ENCODE measurements at regions not wholly inside any gene's neighbourhood (a gene's known extent, or its start where the extent isn't known, plus 50 kb on each side); places are given as distances from the start of the nearest gene placed in this dataset.

- TF ChIP-seq EZH2 (IDR thresholded peaks at IDR 0.05; ENCODE audit: borderline replicate concordance, low read depth, low read length, poor library complexity, severe bottlenecking), result no peak
- no peak for TF ChIP-seq CTCF (conservative IDR thresholded peaks at IDR 0.05; ENCODE audit: low read depth, low read length)
- Histone ChIP-seq H3K27ac (ENCODE audit: low read depth, low read length, poor library complexity, severe bottlenecking) (no peak overlapping the region), H3K4me1 (ENCODE audit: insufficient read depth, low read length, poor library complexity, severe bottlenecking) (no peaks in the 10 kb centered on the region), H3K4me3 (ENCODE audit: low read depth, low read length, poor library complexity, severe bottlenecking) (no peak overlapping the region), H3K36me3 (ENCODE audit: insufficient read depth, low read length, poor library complexity, severe bottlenecking) (no peaks in the 10 kb centered on the region), H3K27me3 (replicated peaks; ENCODE audit: insufficient read depth, low read depth, low read length, poor library complexity) (no peaks in the 10 kb centered on the region), H3K9me3 (ENCODE audit: low read depth, low read length, poor library complexity, severe bottlenecking) (no peaks in the 10 kb centered on the region)
- ChIA-PET CTCF (no interaction called here), POLR2A (ENCODE audit: low non-redundant PET) (no interaction called here)
- BruUV-seq (replicated peaks), result no TSS peak
- intact Hi-C loops (cut with micrococcal nuclease; ENCODE audit: unreplicated experiment), result no loop called here
- DNase-seq (ENCODE audit: low spot score), result no peak
Measured at GRCh38 chr5:72658761-72659540, 151.7 kb upstream of the ZNF366 start.

GRCh38 chr5:72658161-72658560, 151.0 kb upstream of the ZNF366 start:
- H3K9me3 ChIP-seq (ENCODE audit: low read depth, low read length, poor library complexity, severe bottlenecking), result no peaks in the 10 kb centered on the region
- no peaks in the 10 kb centered on the region for H3K4me1 ChIP-seq (ENCODE audit: insufficient read depth, low read length, poor library complexity, severe bottlenecking)
- intact Hi-C loops (cut with micrococcal nuclease; ENCODE audit: unreplicated experiment), result no loop called here
- DNase-seq (ENCODE audit: low spot score), result no peak
- H3K27ac ChIP-seq (ENCODE audit: low read depth, low read length, poor library complexity, severe bottlenecking), result no peak overlapping the region
- H3K4me3 ChIP-seq (ENCODE audit: low read depth, low read length, poor library complexity, severe bottlenecking), result no peak overlapping the region
- TF ChIP-seq EZH2 (IDR thresholded peaks at IDR 0.05; ENCODE audit: borderline replicate concordance, low read depth, low read length, poor library complexity, severe bottlenecking) (no peak), CTCF (conservative IDR thresholded peaks at IDR 0.05; ENCODE audit: low read depth, low read length) (no peak)
- no peaks in the 10 kb centered on the region for H3K36me3 ChIP-seq (ENCODE audit: insufficient read depth, low read length, poor library complexity, severe bottlenecking)
- POLR2A ChIA-PET (ENCODE audit: low non-redundant PET), result no interaction called here
- CTCF ChIA-PET, result no interaction called here
- H3K27me3 ChIP-seq (replicated peaks; ENCODE audit: insufficient read depth, low read depth, low read length, poor library complexity), result no peaks in the 10 kb centered on the region
- no TSS peak for BruUV-seq (replicated peaks)

- intact Hi-C loops (cut with micrococcal nuclease; ENCODE audit: unreplicated experiment), result no loop called here
- Histone ChIP-seq H3K27me3 (replicated peaks; ENCODE audit: insufficient read depth, low read depth, low read length, poor library complexity) (no peaks in the 10 kb centered on the region), H3K36me3 (ENCODE audit: insufficient read depth, low read length, poor library complexity, severe bottlenecking) (no peaks in the 10 kb centered on the region), H3K27ac (ENCODE audit: low read depth, low read length, poor library complexity, severe bottlenecking) (no peak overlapping the region), H3K4me1 (ENCODE audit: insufficient read depth, low read length, poor library complexity, severe bottlenecking) (no peaks in the 10 kb centered on the region), H3K9me3 (ENCODE audit: low read depth, low read length, poor library complexity, severe bottlenecking) (no peaks in the 10 kb centered on the region), H3K4me3 (ENCODE audit: low read depth, low read length, poor library complexity, severe bottlenecking) (no peak overlapping the region)
- DNase-seq (ENCODE audit: low spot score), result no peak
- ChIA-PET CTCF (no interaction called here), POLR2A (ENCODE audit: low non-redundant PET) (no interaction called here)
- no peak for TF ChIP-seq EZH2 (IDR thresholded peaks at IDR 0.05; ENCODE audit: borderline replicate concordance, low read depth, low read length, poor library complexity, severe bottlenecking)
- TF ChIP-seq CTCF (conservative IDR thresholded peaks at IDR 0.05; ENCODE audit: low read depth, low read length), result no peak
- BruUV-seq (replicated peaks), result no TSS peak
Measured at GRCh38 chr5:72656756-72657513, 149.7 kb upstream of the ZNF366 start.
